GM10248 (cell line): ENCODE measurements at regions not wholly inside any gene's neighbourhood (a gene's known extent, or its start where the extent isn't known, plus 50 kb on each side); places are given as distances from the start of the nearest gene placed in this dataset.
"Not testable (repeated sequence)": the region's sequence is repeated elsewhere in the genome, so short reads cannot be mapped to it uniquely, and the experiment has no call there.

Experiments used
- CTCF ChIA-PET: fragments of 300-600 bp; sonication (Branson Sonifier 250); formaldehyde crosslinking; extraction: SDS; loops from one replicate; lab custom pipeline; 2021; ENCODE audit warnings: antibody characterized with exemption; lab: Yijun Ruan, JAX
- POLR2A ChIA-PET: fragments of 350-650 bp; sonication (Branson Sonifier 250); formaldehyde crosslinking; extraction: SDS; loops from one replicate; lab custom pipeline; 2020; ENCODE audit warnings: antibody characterized with exemption; lab: Yijun Ruan, JAX
- DNase-seq: peaks from one replicate; pipeline ENCODE4 v3.0.0; 2012; ENCODE audit errors: extremely low spot score
- CTCF ChIP-seq: IDR thresholded peaks from 2 replicates; pipeline ENCODE4 v1.5.1; 2012; ENCODE audit warnings: mild to moderate bottlenecking, low read depth; ENCODE audit errors: extremely low read depth, missing control alignments, control extremely low read depth

GRCh38 chr15:20680257-20680815 lies 138.7 kb upstream of the GOLGA6L6 start:
- CTCF ChIA-PET, POLR2A ChIA-PET, DNase-seq: not testable (repeated sequence)

GRCh38 chr15:20672470-20672869 lies 130.9 kb upstream of the GOLGA6L6 start:
- no peak for DNase-seq
- TF ChIP-seq CTCF, result no peak
- ChIA-PET POLR2A (no interaction called here), CTCF (interaction anchor here (2.1 to 3.9 kb wide), 7 partner anchors 9 to 600 kb away, joined by 11 to 19 read pairs (median 12); no protein-coding TSS in a partner anchor)

GRCh38 chr15:20671675-20672074 lies 130.1 kb upstream of the GOLGA6L6 start:
- DNase-seq, result no peak
- CTCF ChIA-PET, result interaction anchor here (1.0 to 3.9 kb wide), 12 partner anchors 8 to 612 kb away, joined by 3 to 19 read pairs (median 11); no protein-coding TSS in a partner anchor
- no peak for TF ChIP-seq CTCF
- POLR2A ChIA-PET, result no interaction called here

- DNase-seq, POLR2A ChIA-PET, CTCF ChIA-PET: not testable (repeated sequence)
Observed at GRCh38 chr15:20666410-20666809, 124.8 kb upstream of the GOLGA6L6 start.

GRCh38 chr15:20665653-20666052 lies 124.1 kb upstream of the GOLGA6L6 start:
- POLR2A ChIA-PET, result no interaction called here
- DNase-seq, result no peak
- no peak for TF ChIP-seq CTCF
- CTCF ChIA-PET, result no interaction called here

- POLR2A ChIA-PET, result no interaction called here
- CTCF ChIA-PET, result interaction anchor here (1.1 to 4.1 kb wide), 3 partner anchors 12 to 16 kb away, joined by 5 to 24 read pairs (median 16); no protein-coding TSS in a partner anchor
Observed at GRCh38 chr15:20659265-20659664, 117.7 kb upstream of the GOLGA6L6 start.

GRCh38 chr15:20658024-20658423 lies 116.4 kb upstream of the GOLGA6L6 start:
- DNase-seq, result no peak
- no peak for TF ChIP-seq CTCF
- ChIA-PET CTCF (interaction anchor here (2.2 to 4.1 kb wide), 2 partner anchors 13 to 15 kb away, joined by 16 to 24 read pairs; no protein-coding TSS in a partner anchor), POLR2A (no interaction called here)

More at GRCh38 chr15:20659265-20659664, 117.7 kb upstream of the GOLGA6L6 start:
- no peak for TF ChIP-seq CTCF
- no peak for DNase-seq
